ENCODE measurements at regions not wholly inside any gene's neighbourhood (a gene's known extent, or its start where the extent isn't known, plus 50 kb on each side); places are given as distances from the start of the nearest gene placed in this dataset.

GRCh38 chr11:45554230-45554967, 111.0 kb downstream of the CHST1 start:
- DNase-seq = no peak

DNA sequence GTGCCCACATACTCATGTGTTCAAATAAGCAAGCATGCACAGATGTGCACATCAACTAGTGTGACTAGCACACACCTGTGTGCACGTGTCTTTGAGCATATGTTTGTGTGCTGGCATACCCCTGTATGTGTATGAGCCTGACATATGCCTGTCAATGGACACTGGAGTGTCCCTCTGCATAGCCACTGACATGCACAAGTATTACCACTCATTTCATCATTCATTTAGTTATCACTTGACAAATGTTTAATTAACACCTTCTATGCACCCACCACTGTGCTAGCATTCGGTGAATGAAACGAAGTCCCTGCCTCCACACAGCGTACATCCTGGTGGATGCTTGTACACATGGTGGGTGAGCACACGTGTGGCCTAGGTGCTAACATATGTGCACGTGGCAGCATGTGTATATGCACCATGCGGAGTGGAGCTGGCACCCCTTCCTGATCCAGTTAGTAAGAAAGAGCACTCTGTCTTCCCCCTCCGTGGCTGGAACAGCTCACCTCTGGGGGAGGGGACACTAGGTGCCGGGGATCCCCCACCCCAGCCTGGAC, 112.0 kb downstream of the CHST1 start:
- DNase-seq = no peak

- no peak for DNase-seq
Observed at GRCh38 chr11:45551191-45551713, 114.2 kb downstream of the CHST1 start.

DNA sequence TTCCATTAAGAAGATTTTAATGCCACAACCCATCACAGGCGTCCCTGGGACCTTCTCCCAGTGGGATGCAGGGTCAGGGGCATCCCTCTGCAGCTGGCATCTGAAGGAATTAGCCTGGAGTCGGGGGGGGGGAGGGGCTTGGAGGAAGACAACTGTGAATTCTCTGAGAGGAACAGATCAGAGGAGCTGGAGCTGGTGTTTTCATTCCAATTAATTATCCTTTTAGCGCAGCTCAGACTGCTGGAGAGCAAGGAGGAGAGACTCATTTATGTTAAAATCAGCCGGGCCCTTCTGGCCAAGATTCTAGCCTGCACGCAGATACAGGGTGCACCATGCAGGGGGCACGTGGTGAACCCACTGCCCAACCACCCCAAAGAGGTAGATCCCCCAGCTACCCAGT, 116.2 kb downstream of the CHST1 start:
- DNase-seq = no peak

DNA sequence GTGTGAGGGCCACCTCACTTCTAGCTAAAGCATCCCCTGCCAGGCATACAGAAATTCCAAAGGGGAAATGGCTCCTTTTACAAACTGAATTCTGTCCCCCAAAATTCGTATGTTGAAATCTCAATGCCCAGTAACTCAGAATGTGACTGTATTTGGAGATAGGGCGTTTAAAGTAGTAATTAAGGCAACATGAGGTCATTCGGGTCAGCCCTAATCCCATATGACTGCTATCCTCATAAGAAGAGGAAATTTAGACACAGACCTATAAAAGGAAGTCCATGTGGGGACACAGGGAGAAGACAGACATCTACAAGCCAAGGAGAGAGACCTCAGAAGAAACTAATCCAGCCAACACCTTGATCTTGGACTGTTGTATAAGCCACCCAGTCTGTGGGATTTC, 119.1 kb downstream of the CHST1 start:
- no peak for DNase-seq

DNA sequence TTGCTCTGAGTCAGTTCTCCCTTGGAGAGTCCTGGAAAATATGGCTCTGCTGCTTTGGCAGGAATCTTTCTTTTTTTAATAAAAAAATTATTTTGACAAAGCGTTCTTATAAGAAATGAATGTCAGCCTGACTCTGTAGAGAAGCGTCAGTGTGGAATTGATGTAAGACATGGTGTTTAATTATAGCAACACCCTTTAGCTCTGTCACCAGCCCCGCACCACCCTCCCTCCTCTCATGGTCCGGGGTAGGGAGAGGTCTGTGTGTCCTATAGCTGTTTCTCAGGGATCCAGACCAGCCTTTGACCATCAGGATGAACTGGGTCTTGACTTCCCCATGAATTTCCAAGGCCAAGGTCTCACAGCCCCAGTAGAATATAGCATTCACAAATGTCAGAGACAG, 120.6 kb downstream of the CHST1 start:
- DNase-seq = no peak

- DNase-seq = no peak
Observed at GRCh38 chr11:45543808-45544422, 121.5 kb downstream of the CHST1 start.

DNA sequence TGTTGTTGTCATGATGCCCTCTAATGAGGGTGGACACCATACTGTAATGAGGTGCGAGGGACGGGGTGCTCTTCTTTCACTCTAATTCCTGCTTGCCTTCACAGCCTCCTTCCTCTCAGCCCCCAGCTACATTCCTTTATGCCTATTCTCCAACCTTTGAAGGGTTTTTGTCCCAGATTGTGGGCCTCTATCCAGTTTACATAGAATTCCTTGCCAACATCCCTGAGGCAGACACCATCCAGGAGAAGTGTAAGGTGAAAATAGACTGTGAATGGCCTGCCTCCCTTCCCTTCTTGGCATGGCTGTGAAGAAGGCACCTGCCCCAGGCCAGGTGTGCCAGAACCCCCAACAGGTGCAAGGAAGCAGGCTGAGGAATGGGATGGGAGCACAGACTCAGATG, 122.3 kb downstream of the CHST1 start:
- no peak for DNase-seq

DNA sequence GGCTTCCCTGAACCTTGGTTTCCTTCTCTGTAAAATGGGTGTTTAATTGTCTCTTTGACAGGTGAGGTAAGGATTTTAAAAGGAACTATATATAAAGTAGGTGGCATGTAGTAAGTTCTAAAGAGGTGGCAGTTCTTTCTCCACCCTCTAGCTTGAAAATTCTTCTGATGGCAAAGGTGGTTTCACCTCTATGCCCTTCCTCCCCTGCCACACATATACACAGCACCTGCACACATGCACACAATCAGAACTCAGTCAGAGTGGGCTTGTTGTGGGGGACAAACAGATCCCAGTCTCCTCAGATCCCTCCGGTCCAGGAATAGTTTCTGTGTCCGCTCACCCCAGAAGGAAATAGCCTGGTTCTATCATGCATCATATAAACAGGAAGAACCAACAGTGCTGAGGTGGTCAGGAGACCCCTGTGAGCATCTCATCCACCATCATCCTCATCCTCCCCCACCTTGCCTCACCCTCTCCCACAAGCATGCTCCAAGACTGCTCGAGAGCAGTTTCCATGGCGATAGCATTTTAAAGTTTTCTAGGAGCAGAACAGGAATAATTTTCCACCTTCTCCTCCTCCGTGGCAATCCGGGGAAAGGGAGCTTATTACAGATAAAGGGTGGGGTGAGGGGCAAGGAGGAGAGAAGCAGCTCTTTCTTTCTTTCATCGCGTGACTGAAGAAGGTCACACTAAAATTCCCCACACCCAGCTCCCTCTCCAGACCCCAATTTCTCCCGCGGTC, 123.6 kb downstream of the CHST1 start:
- no peak for DNase-seq

DNA sequence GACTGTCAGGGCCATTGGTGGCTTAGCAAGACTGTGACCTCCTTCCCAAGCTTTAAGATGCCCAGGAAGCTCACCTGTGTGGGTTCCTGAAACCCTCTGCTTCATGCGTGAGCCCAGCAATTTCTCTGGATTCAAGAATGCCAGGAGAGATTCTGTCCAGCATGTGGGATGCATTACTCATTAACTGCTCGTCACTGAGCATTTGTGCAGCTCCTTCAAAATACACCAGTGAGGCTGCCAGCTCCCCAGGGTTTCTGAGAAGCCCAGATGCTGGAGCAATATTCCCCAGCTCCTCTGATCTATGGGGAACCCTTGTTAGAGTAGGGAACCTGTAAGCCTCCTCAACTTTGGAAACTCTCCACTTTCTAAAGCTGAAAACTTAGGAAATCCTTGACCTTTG, 126.5 kb downstream of the CHST1 start:
- DNase-seq = no peak

DNA sequence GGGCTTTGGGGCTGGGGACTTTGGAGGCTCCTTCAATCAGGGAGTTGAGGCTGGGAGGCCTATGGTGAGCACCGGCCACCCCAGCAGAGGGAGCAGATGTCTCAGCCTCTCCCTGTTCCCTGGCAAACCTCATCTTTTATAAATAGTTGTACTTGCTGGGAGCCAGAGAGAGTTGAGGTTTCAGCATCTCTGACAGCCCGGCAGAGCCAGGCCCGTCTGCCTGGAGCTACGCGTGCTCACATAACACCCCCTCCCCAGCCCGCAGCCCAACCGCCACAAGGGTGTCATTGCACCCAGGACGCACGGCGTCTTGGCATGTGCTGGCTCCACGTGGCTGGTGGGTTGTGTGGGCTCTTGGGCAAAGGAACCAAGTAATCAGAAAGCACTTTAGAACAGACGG, 127.1 kb downstream of the CHST1 start:
- no peak for DNase-seq

- no peak for DNase-seq
Observed at GRCh38 chr11:45537614-45538013, 127.8 kb downstream of the CHST1 start.

GRCh38 chr11:45535033-45535432, 130.4 kb downstream of the CHST1 start:
- no peak for DNase-seq

- no peak for DNase-seq
Observed at GRCh38 chr11:45534132-45534531, 131.3 kb downstream of the CHST1 start.

DNA sequence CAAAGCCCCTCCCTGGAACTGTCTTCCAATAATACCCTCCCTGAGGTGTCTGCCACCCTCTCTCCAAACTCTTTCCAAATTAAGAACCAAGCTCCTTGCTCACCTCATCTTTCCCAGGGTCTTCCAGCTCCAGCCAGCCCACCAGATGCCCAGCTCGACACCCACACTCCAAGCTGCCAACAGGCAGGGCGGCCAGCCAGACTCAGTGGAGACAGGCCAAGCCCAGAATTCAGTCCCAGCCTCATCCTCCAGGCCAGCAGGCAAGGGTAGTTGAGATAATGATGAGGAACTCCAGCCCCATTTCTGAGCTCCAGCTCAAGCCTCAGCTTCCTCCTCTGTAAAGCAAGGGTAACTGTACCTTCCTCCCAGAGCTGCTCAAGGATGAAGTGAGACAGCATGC, 132.9 kb downstream of the CHST1 start:
- no peak for DNase-seq

- DNase-seq = no peak
Observed at GRCh38 chr11:45530776-45531175, 134.6 kb downstream of the CHST1 start.

DNA sequence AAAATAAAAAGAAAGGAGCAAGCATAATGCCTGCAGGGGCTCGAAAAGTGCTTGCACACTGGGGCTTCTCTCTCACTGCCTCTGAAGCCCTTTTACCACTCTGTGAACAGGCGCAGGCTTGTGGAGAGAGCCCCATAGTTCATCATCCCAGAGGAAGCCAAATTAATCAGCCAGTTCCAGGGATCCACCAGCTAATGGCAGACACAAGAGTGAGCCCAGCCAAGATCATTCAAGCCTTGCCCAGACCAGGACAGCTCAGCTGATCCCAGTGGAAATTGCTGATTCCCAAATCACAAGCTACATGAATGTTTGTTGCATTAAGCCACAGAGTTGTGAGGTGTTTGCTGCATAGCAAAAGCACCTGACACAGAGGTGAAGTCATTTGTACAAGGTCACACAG, 135.3 kb downstream of the CHST1 start:
- no peak for DNase-seq

GRCh38 chr11:45528435-45528834, 137.0 kb downstream of the CHST1 start:
- DNase-seq = no peak

DNA sequence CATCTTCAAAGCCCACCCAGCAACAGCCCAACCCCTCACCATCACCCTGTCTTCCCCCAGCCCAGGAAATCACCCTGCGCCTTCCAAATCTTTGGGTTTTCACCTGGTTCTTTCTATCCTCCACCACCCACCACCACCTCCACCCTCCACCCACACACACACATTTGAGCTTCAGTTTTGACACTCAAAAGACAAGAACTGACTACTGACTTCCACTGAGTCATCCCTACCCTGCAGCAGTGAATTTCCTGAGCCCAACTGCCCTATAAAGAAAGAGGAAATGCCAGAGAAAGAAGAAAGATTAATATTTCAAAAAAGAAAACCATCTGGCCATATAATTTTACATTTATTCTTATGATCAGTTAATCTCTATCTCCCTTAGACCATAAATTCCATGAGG, 137.5 kb downstream of the CHST1 start:
- DNase-seq = no peak

GRCh38 chr11:45525393-45525792, 140.0 kb downstream of the CHST1 start:
- DNase-seq = no peak

DNA sequence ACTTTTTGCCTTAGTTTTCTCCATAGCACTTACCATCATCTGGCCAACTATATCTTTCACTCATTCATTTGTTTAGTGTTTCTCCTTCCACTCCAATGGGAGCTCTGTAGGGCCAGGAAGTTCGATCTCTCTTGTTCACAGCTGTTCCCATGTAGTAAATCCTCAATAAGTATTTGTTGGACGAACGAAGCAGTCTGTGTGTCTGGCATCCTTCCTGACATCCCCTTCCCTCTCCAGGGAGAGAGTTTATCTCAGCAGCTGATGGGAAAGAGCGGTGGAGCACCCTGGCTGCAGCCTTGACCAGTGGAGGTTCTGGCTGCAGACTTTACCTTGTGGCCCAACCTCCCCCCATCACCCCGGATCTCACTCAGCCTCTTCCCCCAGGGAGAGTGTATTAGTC, 141.7 kb downstream of the CHST1 start:
- no peak for DNase-seq

- no peak for DNase-seq
Observed at GRCh38 chr11:45518833-45519535, 146.4 kb downstream of the CHST1 start.
